ENCODE measurements at regions not wholly inside any gene's neighbourhood (a gene's known extent, or its start where the extent isn't known, plus 50 kb on each side); places are given as distances from the start of the nearest gene placed in this dataset.

GRCh38 chr2:52022006-52022405 is 990.1 kb upstream of the NRXN1 start:
- no peak for TF ChIP-seq CTCF (IDR thresholded peaks at IDR 0.05; ENCODE audit: insufficient read depth, low read length, poor library complexity, severe bottlenecking)
- TF ChIP-seq EZH2phosphoT487 (conservative IDR thresholded peaks at IDR 0.05; ENCODE audit: low read length): no peak

Measured in SU-DHL-6 (cell line).